Endodermal cell (in vitro differentiated cells): ENCODE measurements at regions not wholly inside any gene's neighbourhood (a gene's known extent, or its start where the extent isn't known, plus 50 kb on each side); places are given as distances from the start of the nearest gene placed in this dataset.

Source experiments
- DNase-seq: peaks from one replicate; pipeline ENCODE4 v3.0.0-alpha.2; 2017
- H3K27ac ChIP-seq: 2 replicates; pipeline ENCODE4 v1.5.1; 2013; ENCODE audit warnings: mild to moderate bottlenecking, low read depth, low read length, moderate library complexity
- H3K27me3 ChIP-seq: 2 replicates; pipeline ENCODE4 v1.6.1; 2013; ENCODE audit warnings: mild to moderate bottlenecking, low read length, moderate library complexity; ENCODE audit not compliant: insufficient read depth, control insufficient read depth, poor library complexity, severe bottlenecking
- H3K36me3 ChIP-seq: 2 replicates; pipeline ENCODE4 v1.7.0; 2013; ENCODE audit warnings: mild to moderate bottlenecking, low read length, moderate library complexity; ENCODE audit not compliant: control insufficient read depth, insufficient read depth
- H3K4me1 ChIP-seq: one replicate; pipeline ENCODE4 v1.7.0; 2013; ENCODE audit warnings: low read length; ENCODE audit not compliant: control insufficient read depth, insufficient read depth
- H3K4me3 ChIP-seq: 2 replicates; pipeline ENCODE4 v1.5.1; 2013; ENCODE audit warnings: mild to moderate bottlenecking, low read length, moderate library complexity
- H3K9ac ChIP-seq: 2 replicates; pipeline ENCODE4 v1.6.1; 2013; ENCODE audit warnings: mild to moderate bottlenecking, low read length, moderate library complexity; ENCODE audit not compliant: poor library complexity, severe bottlenecking; ENCODE audit errors: extremely low read depth
- H3K9me3 ChIP-seq: 2 replicates; pipeline ENCODE4 v1.6.1; 2013; ENCODE audit warnings: mild to moderate bottlenecking, low read length, moderate library complexity; ENCODE audit not compliant: control insufficient read depth
- H3K27ac Mint-ChIP-seq: 2 replicates; pipeline ENCODE4 v1.8.0; 2020; ENCODE audit warnings: mixed read lengths
- H3K27me3 Mint-ChIP-seq: 2 replicates; pipeline ENCODE4 v1.8.0; 2021; ENCODE audit warnings: mild to moderate bottlenecking, mixed read lengths; ENCODE audit not compliant: insufficient read depth
- H3K36me3 Mint-ChIP-seq: 2 replicates; pipeline ENCODE4 v1.8.0; 2020; ENCODE audit warnings: low read depth, mixed read lengths
- H3K4me1 Mint-ChIP-seq: 2 replicates; pipeline ENCODE4 v1.8.0; 2020; ENCODE audit warnings: mixed read lengths
- H3K4me3 Mint-ChIP-seq: 2 replicates; pipeline ENCODE4 v1.8.0; 2020; ENCODE audit warnings: mild to moderate bottlenecking, moderate library complexity, mixed read lengths
- H3K9me3 Mint-ChIP-seq: 2 replicates; pipeline ENCODE4 v1.8.0; 2020; ENCODE audit warnings: mild to moderate bottlenecking, mixed read lengths
- CTCF ChIP-seq: fragments of 200-600 bp; sonication (generic); conservative IDR thresholded peaks from 2 replicates; pipeline ENCODE4 v1.5.0; 2021; ENCODE audit warnings: antibody characterized with exemption, mild to moderate bottlenecking
- WGBS, 2 experiments: methylation state at CpG; one replicate each; pipeline versions ENCODE4 v1.1.5 to v1.1.7; 2013; ENCODE audit warnings: missing lambda C conversion rate in 2 of 2, mixed read lengths in 1 of 2; ENCODE audit not compliant: insufficient coverage in 1 of 2, insufficient read length in 1 of 2; 5-methylcytosine and 5-hydroxymethylcytosine counted together

GRCh38 chr22:19593991-19594569 lies 69.9 kb upstream of the CLDN5 start:
- Histone ChIP-seq H3K9me3 (no peaks in the 10 kb centered on the region), H3K9ac (no peak overlapping the region), H3K4me3 (no peak overlapping the region), H3K36me3 (no peaks in the 10 kb centered on the region), H3K4me1 (no peaks in the 10 kb centered on the region), H3K27ac (no peak overlapping the region), H3K27me3 (no peaks in the 10 kb centered on the region)
- no peaks in the 10 kb centered on the region for H3K9me3 Mint-ChIP-seq
- no peaks in the 10 kb centered on the region for H3K36me3 Mint-ChIP-seq
- H3K27ac Mint-ChIP-seq, result no peak overlapping the region
- H3K4me1 Mint-ChIP-seq, result no peaks in the 10 kb centered on the region
- 81 to 87% methylated on average over 5 to 7 of the region's 7 CpGs for WGBS, 2 experiments
- TF ChIP-seq CTCF, result no peak
- no peak overlapping the region for H3K4me3 Mint-ChIP-seq
- no peak for DNase-seq
- H3K27me3 Mint-ChIP-seq, result no peaks in the 10 kb centered on the region

- no peak overlapping the region for H3K4me3 ChIP-seq
- H3K9me3 Mint-ChIP-seq, result no peaks in the 10 kb centered on the region
- H3K9me3 ChIP-seq, result no peaks in the 10 kb centered on the region
- no peak overlapping the region for H3K27ac Mint-ChIP-seq
- no peaks in the 10 kb centered on the region for H3K4me1 Mint-ChIP-seq
- no peak overlapping the region for H3K27ac ChIP-seq
- WGBS, 2 experiments, result 84 to 95% methylated on average over 6 to 7 of the region's 7 CpGs
- H3K36me3 Mint-ChIP-seq, result no peaks in the 10 kb centered on the region
- no peak overlapping the region for H3K9ac ChIP-seq
- DNase-seq, result no peak
- no peaks in the 10 kb centered on the region for H3K27me3 ChIP-seq
- TF ChIP-seq CTCF, result no peak
- no peak overlapping the region for H3K4me3 Mint-ChIP-seq
- no peaks in the 10 kb centered on the region for H3K27me3 Mint-ChIP-seq
- H3K36me3 ChIP-seq, result no peaks in the 10 kb centered on the region
- no peaks in the 10 kb centered on the region for H3K4me1 ChIP-seq
Measured at GRCh38 chr22:19595532-19595931, 71.3 kb upstream of the CLDN5 start.

GRCh38 chr22:19596680-19597398 lies 72.6 kb upstream of the CLDN5 start:
- Histone ChIP-seq H3K27ac (no peak overlapping the region), H3K4me3 (no peak overlapping the region), H3K4me1 (no peaks in the 10 kb centered on the region), H3K27me3 (no peaks in the 10 kb centered on the region), H3K9ac (no peak overlapping the region), H3K36me3 (no peaks in the 10 kb centered on the region), H3K9me3 (no peaks in the 10 kb centered on the region)
- no peaks in the 10 kb centered on the region for H3K27me3 Mint-ChIP-seq
- DNase-seq, result no peak
- WGBS, 2 experiments, result 87 to 92% methylated on average over 17 to 20 of the region's 20 CpGs
- no peak overlapping the region for H3K27ac Mint-ChIP-seq
- H3K9me3 Mint-ChIP-seq, result no peaks in the 10 kb centered on the region
- no peaks in the 10 kb centered on the region for H3K4me1 Mint-ChIP-seq
- H3K4me3 Mint-ChIP-seq, result no peak overlapping the region
- no peak for TF ChIP-seq CTCF
- H3K36me3 Mint-ChIP-seq, result no peaks in the 10 kb centered on the region
